Fibroblast of lung (primary cell): ENCODE measurements at regions not wholly inside any gene's neighbourhood (a gene's known extent, or its start where the extent isn't known, plus 50 kb on each side); places are given as distances from the start of the nearest gene placed in this dataset.

ENCODE experiments used
- EZH2 ChIP-seq: IDR thresholded peaks from 2 replicates; pipeline ENCODE4 v1.5.1; 2012; ENCODE audit warnings: low read length, control low read depth, mild to moderate bottlenecking; ENCODE audit errors: missing control alignments
- TF ChIP-seq, protein P1 (sequence below), 2 donors: IDR thresholded peaks in 1 of 2; conservative IDR thresholded peaks in 1 of 2; 1 replicate in 1 of 2; 2 replicates in 1 of 2; pipeline ENCODE4 v1.5.1; 2011 to 2012; ENCODE audit warnings: low read length in 2 of 2, control low read depth in 1 of 2, inconsistent platforms in 1 of 2, low read depth in 1 of 2, mild to moderate bottlenecking in 1 of 2

DNA sequence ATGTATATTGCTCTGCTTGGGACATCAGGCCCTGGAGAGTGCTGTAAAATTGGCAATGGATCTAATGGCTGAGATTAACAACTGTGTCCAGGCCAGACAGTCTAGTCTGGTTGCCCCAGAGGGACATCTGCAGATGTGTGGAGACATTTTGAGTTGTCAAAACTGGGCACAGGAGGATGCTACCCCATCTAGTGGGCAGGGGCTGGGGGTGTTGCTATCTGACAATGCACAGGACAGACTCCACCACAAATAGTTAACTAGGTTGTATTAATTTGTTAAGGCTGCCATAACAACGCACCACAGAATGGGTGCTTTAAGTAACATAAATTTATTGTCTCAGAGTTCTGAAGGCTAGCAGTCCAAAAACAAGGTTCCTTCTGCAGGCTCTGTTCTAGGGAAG lies 302.5 kb upstream of the AMIGO2 start:
- TF ChIP-seq, protein P1, sequence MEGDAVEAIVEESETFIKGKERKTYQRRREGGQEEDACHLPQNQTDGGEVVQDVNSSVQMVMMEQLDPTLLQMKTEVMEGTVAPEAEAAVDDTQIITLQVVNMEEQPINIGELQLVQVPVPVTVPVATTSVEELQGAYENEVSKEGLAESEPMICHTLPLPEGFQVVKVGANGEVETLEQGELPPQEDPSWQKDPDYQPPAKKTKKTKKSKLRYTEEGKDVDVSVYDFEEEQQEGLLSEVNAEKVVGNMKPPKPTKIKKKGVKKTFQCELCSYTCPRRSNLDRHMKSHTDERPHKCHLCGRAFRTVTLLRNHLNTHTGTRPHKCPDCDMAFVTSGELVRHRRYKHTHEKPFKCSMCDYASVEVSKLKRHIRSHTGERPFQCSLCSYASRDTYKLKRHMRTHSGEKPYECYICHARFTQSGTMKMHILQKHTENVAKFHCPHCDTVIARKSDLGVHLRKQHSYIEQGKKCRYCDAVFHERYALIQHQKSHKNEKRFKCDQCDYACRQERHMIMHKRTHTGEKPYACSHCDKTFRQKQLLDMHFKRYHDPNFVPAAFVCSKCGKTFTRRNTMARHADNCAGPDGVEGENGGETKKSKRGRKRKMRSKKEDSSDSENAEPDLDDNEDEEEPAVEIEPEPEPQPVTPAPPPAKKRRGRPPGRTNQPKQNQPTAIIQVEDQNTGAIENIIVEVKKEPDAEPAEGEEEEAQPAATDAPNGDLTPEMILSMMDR (conservative IDR thresholded peaks at IDR 0.05 in 1 of 2, IDR thresholded peaks at IDR 0.05 in 1 of 2; ENCODE audit: low read depth in 1 of 2, low read length in 2 of 2) = no peak
- TF ChIP-seq EZH2 = no peak
